Transverse colon (tissue), 4 donors: ENCODE measurements at regions not wholly inside any gene's neighbourhood (a gene's known extent, or its start where the extent isn't known, plus 50 kb on each side); places are given as distances from the start of the nearest gene placed in this dataset.
"Not testable (repeated sequence)": the region's sequence is repeated elsewhere in the genome, so short reads cannot be mapped to it uniquely, and the experiment has no call there.

Source experiments
- DNase-seq: peaks from one replicate; pipeline ENCODE4 v3.0.0-alpha.2; 2019
- H3K27ac ChIP-seq, 4 donors: fragments of 200-600 bp; sonication (generic); 2 replicates each; pipeline ENCODE4 v1.5.1; 2016 to 2018; ENCODE audit warnings: inconsistent platforms in 4 of 4
- H3K27me3 ChIP-seq: fragments of 200-600 bp; sonication (generic); 2 replicates; pipeline ENCODE4 v1.5.1; 2017; ENCODE audit warnings: inconsistent platforms
- H3K36me3 ChIP-seq, 4 donors: fragments of 200-600 bp; sonication (generic); 2 replicates each; pipeline ENCODE4 v1.5.1; 2017 to 2019; ENCODE audit warnings: inconsistent platforms in 4 of 4
- H3K4me1 ChIP-seq, 4 donors: fragments of 200-600 bp; sonication (generic); 2 replicates each; pipeline ENCODE4 v1.5.1; 2017 to 2020; ENCODE audit warnings: inconsistent platforms in 4 of 4
- H3K4me3 ChIP-seq, 4 donors: fragments of 200-600 bp; sonication (generic); 1 replicate in 1 of 4; 2 replicates in 3 of 4; pipeline versions ENCODE4 v1.5.1 to v1.6.1; 2017 to 2019; ENCODE audit warnings: inconsistent platforms in 4 of 4
- H3K9me3 ChIP-seq, 2 donors: fragments of 200-600 bp; sonication (generic); 2 replicates each; pipeline ENCODE4 v1.5.1; 2017 to 2019; ENCODE audit warnings: inconsistent platforms in 2 of 2
- CTCF ChIP-seq, 5 experiments: fragments of 200-600 bp in 3 of 5; fragments of 450-650 bp in 2 of 5; sonication (generic) in 3 of 5; IDR thresholded peaks; 1 replicate in 2 of 5; 2 replicates in 3 of 5; pipeline ENCODE4 v1.5.1; 2016 to 2017; ENCODE audit warnings: antibody characterized with exemption in 5 of 5, inconsistent platforms in 3 of 5, mild to moderate bottlenecking in 2 of 5, moderate library complexity in 1 of 5
- EP300 ChIP-seq: sonication (generic); formaldehyde crosslinking; IDR thresholded peaks from one replicate; pipeline ENCODE4 v1.6.1; 2017; ENCODE audit warnings: antibody characterized with exemption, low read depth
- POLR2A ChIP-seq: fragments of 450-650 bp; IDR thresholded peaks from one replicate; pipeline ENCODE4 v1.6.1; 2016; ENCODE audit warnings: antibody characterized with exemption, mild to moderate bottlenecking, moderate library complexity
- POLR2AphosphoS5 ChIP-seq, 3 donors: sonication (generic); formaldehyde crosslinking; IDR thresholded peaks; one replicate each; pipeline ENCODE4 v1.6.1; 2016; ENCODE audit warnings: antibody characterized with exemption in 3 of 3
- WGBS, 2 donors: methylation state at CpG; one replicate each; pipeline ENCODE4 v1.1.5; 2018; ENCODE audit warnings: low coverage in 1 of 2; 5-methylcytosine and 5-hydroxymethylcytosine counted together
- in situ Hi-C, 4 donors: fragments of 200-750 bp; cut with MboI; loops; one replicate each; pipeline versions ENCODE4 v1.15.0 to v1.15.1; 2017; ENCODE audit warnings: low sequenced_read_pairs in 3 of 4, low pct_ligation_motif_present in 1 of 4, low pct_unique_long_range_greater_than_20kb in 1 of 4
- intact Hi-C: fragments of 100-400 bp; cut with DNase I; formaldehyde crosslinking; loops from one replicate; pipeline ENCODE4 v1.15.1; 2023; ENCODE audit warnings: low total_unique reads

DNA sequence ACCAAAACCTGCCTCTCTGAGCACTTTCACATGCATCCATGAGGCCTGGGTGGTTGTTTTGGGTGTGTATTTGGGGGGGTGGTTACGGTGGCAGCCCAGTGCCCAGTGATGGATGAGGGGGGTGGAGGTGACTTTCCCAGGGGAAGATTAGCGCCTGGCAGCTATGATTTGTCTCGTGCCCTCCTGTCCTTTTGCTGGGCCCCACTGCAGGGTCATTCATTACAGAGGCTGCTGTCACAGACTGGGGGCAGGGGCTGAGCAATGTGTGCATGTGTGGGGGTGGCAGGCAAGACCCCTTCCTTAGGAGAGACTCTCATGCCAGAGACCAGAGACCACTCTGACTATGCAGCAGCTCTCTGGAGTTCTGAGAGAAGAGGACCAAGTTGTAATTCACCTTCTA lies 93.7 kb downstream of the MRM1 start:
- Histone ChIP-seq H3K9me3 (no peaks in the 10 kb centered on the region), H3K4me1 (peaks cover 0 to under 1% (median under 1%) of the 10 kb centered on the region in 4 donors), H3K36me3 (no peaks in the 10 kb centered on the region), H3K27ac (no peak overlapping the region), H3K4me3 (no peak overlapping the region), H3K27me3 (peaks cover 15% of the 10 kb centered on the region)
- in situ Hi-C loops, result no loop called here
- DNase-seq, result no peak
- intact Hi-C loops, result no loop called here
- 64% methylated on average over 3 of the region's 3 CpGs; no CpG with 5 or more reads in 1 of the 2 donors for WGBS, 2 donors
- TF ChIP-seq EP300, result no peak
- no peak for TF ChIP-seq CTCF (IDR thresholded peaks at IDR 0.05)
- no peak for TF ChIP-seq POLR2A
- no peak for TF ChIP-seq POLR2AphosphoS5 (IDR thresholded peaks at IDR 0.05)

DNA sequence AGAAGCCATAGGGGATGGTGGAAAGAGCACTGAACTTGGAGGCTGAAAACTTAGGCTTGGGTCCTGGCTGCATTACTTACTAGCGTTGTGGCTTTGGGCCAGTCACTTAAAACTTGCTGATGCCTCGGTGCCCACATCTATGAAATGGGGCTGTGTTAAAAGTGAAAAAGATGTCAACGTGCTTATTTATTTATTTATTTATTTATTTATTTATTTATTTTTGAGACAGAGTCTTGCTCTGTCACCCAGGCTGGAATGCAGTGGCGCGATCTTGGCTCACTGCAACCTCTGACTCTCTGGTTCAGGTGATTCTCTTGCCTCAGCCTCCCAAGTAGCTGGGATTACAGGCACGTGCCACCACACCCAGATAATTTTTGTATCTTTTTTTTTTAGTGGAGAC lies 94.3 kb downstream of the MRM1 start:
- H3K4me3 ChIP-seq, H3K27ac ChIP-seq, DNase-seq, in situ Hi-C loops, H3K4me1 ChIP-seq, H3K9me3 ChIP-seq, H3K36me3 ChIP-seq, intact Hi-C loops: not testable (repeated sequence)
- peaks cover 20% of the 10 kb centered on the region for H3K27me3 ChIP-seq
- WGBS, 2 donors, result 87% methylated on average over 3 to 6 of the region's 6 CpGs

DNA sequence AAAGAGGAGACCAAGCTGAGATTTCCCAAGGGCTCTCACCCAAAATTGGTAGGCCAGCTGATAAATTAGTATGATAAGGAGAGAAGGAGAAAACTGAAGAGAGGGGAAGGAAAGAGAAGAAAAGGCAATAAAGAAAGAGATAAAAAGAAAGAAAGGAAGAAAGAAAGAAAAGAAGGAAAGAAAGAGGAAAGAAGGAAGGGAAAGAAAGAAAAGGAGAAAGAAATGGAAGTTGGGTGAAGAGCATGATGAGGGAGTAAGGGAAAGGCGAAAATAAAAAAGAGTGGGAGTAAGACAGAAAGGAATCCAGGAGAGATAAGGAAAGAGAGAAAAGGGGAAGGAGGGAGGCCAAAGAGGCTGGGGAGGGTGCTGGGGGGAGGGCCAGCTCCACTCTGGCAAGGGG lies 95.4 kb downstream of the MRM1 start:
- TF ChIP-seq CTCF (IDR thresholded peaks at IDR 0.05) (no peak), POLR2AphosphoS5 (IDR thresholded peaks at IDR 0.05) (no peak), EP300 (no peak), POLR2A (no peak)
- intact Hi-C loops (no loop called here), in situ Hi-C loops (no loop called here)
- WGBS, 2 donors, result 39 to 40% methylated on average over 1 of the region's 1 CpG
- Histone ChIP-seq H3K27ac (no peak overlapping the region), H3K27me3 (peaks cover 31% of the 10 kb centered on the region), H3K4me3 (no peak overlapping the region), H3K36me3 (no peaks in the 10 kb centered on the region), H3K4me1 (no peaks in the 10 kb centered on the region), H3K9me3 (no peaks in the 10 kb centered on the region)
- DNase-seq, result no peak

GRCh38 chr17:36697903-36698530 lies 96.6 kb downstream of the MRM1 start:
- Histone ChIP-seq H3K36me3 (no peaks in the 10 kb centered on the region), H3K9me3 (no peaks in the 10 kb centered on the region), H3K4me1 (no peaks in the 10 kb centered on the region), H3K27me3 (peaks cover 41% of the 10 kb centered on the region), H3K4me3 (no peak overlapping the region), H3K27ac (no peak overlapping the region)
- no peak for TF ChIP-seq CTCF (IDR thresholded peaks at IDR 0.05)
- in situ Hi-C loops, result no loop called here
- 41 to 90% methylated on average over 2 to 16 of the region's 16 CpGs for WGBS, 2 donors
- DNase-seq, result no peak
- intact Hi-C loops, result no loop called here

- in situ Hi-C loops (no loop called here), intact Hi-C loops (no loop called here)
- Histone ChIP-seq H3K27ac (no peak overlapping the region), H3K27me3 (peaks cover 59% of the 10 kb centered on the region), H3K9me3 (no peaks in the 10 kb centered on the region), H3K36me3 (no peaks in the 10 kb centered on the region), H3K4me1 (peaks cover 0 to 17% (median 8%) of the 10 kb centered on the region in 4 donors), H3K4me3 (no peak overlapping the region)
- TF ChIP-seq POLR2A (no peak), CTCF (IDR thresholded peaks at IDR 0.05) (no peak), POLR2AphosphoS5 (IDR thresholded peaks at IDR 0.05) (no peak), EP300 (no peak)
- DNase-seq, result no peak
- WGBS, 2 donors, result 85 to 86% methylated on average over 13 of the region's 13 CpGs
Observed at GRCh38 chr17:36701429-36702099, 100.2 kb downstream of the MRM1 start.
